Activated naive CD4-positive, alpha-beta T cell treated with anti-CD3 and anti-CD28 coated beads, Interleukin-2, amount 50 U/mL, for 24 hours (primary cell): ENCODE measurements at regions not wholly inside any gene's neighbourhood (a gene's known extent, or its start where the extent isn't known, plus 50 kb on each side); places are given as distances from the start of the nearest gene placed in this dataset.

ENCODE experiments used
- H3K27ac Mint-ChIP-seq: one replicate; pipeline ENCODE4 v1.8.0; 2021; ENCODE audit warnings: mild to moderate bottlenecking, mixed read lengths
- H3K27me3 Mint-ChIP-seq: one replicate; pipeline ENCODE4 v1.8.0; 2021; ENCODE audit warnings: mixed read lengths
- H3K36me3 Mint-ChIP-seq: one replicate; pipeline ENCODE4 v1.8.0; 2021; ENCODE audit warnings: mixed read lengths
- H3K4me1 Mint-ChIP-seq: one replicate; pipeline ENCODE4 v1.8.0; 2021; ENCODE audit warnings: mixed read lengths
- H3K4me3 Mint-ChIP-seq: one replicate; pipeline ENCODE4 v1.8.0; 2021; ENCODE audit warnings: mild to moderate bottlenecking, mixed read lengths
- H3K9me3 Mint-ChIP-seq: one replicate; pipeline ENCODE4 v1.8.0; 2021; ENCODE audit warnings: mixed read lengths

DNA sequence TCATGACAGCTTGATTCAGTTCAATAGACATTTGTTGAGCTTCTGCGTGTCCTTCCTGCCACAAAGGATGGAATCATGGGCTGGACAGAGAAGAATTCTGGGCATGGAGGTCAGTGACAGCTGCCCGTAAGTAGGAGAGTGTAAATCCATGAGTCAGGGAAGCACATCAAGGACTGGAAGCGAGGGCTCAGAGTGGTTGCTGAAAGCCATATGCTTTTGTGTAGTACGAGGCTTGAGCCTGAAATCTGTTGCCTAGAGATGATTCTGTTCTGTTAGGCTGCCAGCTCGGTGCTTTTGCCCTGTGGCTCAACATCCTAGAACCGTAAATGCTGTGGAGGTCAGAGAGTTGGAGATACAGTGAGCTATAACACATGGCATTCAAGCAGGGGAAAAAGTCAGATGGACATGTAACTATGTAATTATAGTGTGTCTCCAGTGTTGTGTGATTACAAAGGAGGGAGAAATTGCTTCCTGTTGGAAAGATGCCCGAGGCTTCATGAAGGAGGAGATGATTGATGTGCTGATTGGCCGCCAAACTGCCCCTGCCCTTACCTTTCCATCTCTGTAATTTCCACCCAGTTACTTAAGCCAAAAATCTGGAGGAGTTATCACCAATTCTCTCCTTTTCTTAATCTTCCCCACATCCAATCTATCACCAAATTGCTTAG, 92.8 kb upstream of the CACNA1E start:
- H3K27ac Mint-ChIP-seq = no peak overlapping the region
- H3K4me3 Mint-ChIP-seq = no peak overlapping the region
- peaks cover 20% of the 10 kb centered on the region for H3K4me1 Mint-ChIP-seq
- no peaks in the 10 kb centered on the region for H3K27me3 Mint-ChIP-seq
- no peaks in the 10 kb centered on the region for H3K9me3 Mint-ChIP-seq
- H3K36me3 Mint-ChIP-seq = no peaks in the 10 kb centered on the region

DNA sequence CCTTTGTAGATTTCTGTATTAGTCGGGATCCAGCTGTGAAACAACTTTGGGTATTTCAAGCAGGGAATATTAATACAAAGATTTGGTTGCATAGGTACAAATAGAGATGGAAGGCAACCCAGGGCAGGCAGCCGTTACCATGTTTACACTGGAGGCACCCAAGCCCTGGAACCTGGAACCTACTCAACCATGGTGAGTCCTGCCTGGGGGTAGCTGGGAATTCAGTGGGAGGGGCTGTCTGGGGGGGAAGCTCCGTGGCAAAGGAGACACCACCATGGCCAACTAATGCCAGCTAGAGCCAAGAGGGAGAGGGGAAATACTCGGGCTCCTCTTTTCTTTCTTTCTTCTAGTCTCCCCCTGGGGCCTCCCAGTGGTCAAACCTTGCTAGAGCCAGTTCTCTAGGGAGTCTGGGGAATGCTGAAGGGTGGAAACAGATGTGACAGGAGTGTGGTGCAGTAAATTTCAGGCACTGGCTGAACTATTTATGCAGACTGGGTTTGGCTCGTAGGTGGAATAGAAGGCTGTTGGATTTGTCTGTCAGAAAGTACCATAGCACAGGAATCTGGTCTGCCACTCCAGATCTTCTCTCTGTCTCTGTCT, 91.9 kb upstream of the CACNA1E start:
- Mint-ChIP-seq H3K9me3 (no peaks in the 10 kb centered on the region), H3K4me1 (peaks cover 20% of the 10 kb centered on the region), H3K36me3 (no peaks in the 10 kb centered on the region), H3K27me3 (no peaks in the 10 kb centered on the region), H3K4me3 (no peak overlapping the region), H3K27ac (no peak overlapping the region)

DNA sequence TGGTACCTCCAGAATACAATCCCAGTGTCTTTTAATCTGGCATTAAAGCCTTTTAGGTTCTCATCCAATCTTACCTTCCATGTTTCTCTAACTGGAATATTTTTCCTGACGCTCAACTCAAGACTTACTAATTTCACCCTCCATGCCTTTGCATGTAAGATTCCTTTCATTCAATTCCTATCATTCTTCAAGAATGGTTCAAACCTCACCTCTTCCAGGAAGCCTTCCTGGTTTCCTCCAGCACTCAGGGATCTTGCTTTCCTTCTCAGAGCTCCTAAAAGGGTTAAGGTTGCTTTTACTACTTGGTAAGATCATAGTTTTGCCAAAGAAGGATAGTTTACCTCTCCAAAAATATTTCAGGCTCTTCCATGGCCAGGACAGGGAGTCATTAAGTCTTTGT, 91.2 kb upstream of the CACNA1E start:
- H3K27me3 Mint-ChIP-seq = no peaks in the 10 kb centered on the region
- H3K27ac Mint-ChIP-seq = peak overlapping the region; percentile 37
- H3K36me3 Mint-ChIP-seq = no peaks in the 10 kb centered on the region
- H3K4me3 Mint-ChIP-seq = peak overlapping the region; percentile 6
- peaks cover 20% of the 10 kb centered on the region for H3K4me1 Mint-ChIP-seq
- H3K9me3 Mint-ChIP-seq = no peaks in the 10 kb centered on the region

DNA sequence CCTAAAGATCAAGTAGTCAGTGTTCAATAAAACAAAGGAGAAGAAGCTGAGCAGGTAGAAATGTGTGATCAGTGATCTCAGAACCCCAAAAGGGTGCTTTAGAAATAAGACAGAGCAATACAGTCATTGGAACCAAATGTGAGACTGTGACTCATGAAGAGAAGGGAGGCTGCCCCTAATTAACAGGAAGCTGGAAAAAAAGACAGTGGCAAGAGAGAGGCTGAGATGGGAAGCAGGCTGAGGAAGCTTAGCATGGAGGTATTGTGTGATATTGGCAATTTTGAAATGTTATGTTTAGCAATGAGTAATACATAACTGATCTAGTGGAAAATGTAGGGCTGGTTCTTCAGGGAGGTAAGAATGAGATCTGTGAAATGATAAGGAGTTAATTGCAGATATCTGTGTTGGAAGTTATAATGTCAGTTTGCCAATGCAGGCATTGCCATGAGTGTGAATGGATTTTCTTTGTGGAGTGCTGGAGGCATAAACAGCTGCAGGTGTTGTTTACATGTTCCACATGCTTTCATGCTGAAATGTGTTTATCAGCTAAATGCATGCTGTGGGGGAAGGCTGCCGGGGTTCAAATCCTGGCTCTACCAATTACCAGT, 90.6 kb upstream of the CACNA1E start:
- H3K27me3 Mint-ChIP-seq = no peaks in the 10 kb centered on the region
- peaks cover 20% of the 10 kb centered on the region for H3K4me1 Mint-ChIP-seq
- H3K4me3 Mint-ChIP-seq = peak overlapping the region; percentile 6
- peak overlapping the region; percentile 37 for H3K27ac Mint-ChIP-seq
- H3K9me3 Mint-ChIP-seq = no peaks in the 10 kb centered on the region
- H3K36me3 Mint-ChIP-seq = no peaks in the 10 kb centered on the region

DNA sequence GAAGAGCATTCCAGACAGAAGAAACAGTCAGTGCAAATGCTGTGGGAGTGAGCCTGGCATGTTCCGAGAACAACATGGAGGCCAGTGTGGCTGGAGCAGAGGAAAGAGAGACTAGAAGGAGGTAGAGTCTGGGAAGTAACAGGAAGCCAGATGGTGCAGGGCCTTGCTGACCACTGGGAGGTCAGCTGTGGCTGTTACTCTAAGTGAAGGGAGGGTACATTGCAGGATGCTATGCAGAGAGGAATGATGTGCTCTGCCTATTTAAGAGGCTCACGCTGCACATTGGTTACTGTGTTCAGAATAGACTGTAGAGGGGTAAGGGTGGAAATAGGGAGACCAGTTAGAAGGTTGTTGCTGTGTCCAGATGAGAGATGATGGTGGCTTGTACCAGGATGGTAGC, 88.6 kb upstream of the CACNA1E start:
- Mint-ChIP-seq H3K4me1 (peaks cover 14% of the 10 kb centered on the region), H3K36me3 (no peaks in the 10 kb centered on the region), H3K9me3 (no peaks in the 10 kb centered on the region), H3K27ac (no peak overlapping the region), H3K27me3 (no peaks in the 10 kb centered on the region), H3K4me3 (no peak overlapping the region)

DNA sequence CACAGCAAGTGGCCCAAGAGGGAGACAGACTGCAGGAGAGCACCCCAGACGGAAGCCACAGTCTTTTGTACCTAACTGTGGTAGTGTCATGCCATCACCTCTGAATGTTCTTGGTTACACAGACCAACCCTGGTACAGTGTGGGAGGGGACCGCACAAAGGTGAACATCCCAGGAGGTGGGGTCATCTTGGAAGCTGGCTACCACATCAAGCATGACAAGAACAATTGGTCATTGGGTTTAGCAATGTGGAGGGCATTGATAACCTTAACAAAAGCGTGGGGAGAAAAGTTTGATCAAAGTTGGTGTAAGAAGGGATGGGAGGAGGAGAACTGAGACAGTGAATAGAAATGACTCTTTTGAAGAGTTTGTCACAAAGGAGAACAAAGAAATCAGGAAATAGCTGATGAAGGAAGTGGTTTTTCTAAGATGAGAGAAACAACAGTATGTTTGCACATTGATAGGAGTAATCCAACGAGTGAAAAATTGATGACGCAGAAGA, 87.1 kb upstream of the CACNA1E start:
- H3K36me3 Mint-ChIP-seq = no peaks in the 10 kb centered on the region
- no peak overlapping the region for H3K4me3 Mint-ChIP-seq
- H3K4me1 Mint-ChIP-seq = peaks cover 14% of the 10 kb centered on the region
- no peaks in the 10 kb centered on the region for H3K27me3 Mint-ChIP-seq
- no peaks in the 10 kb centered on the region for H3K9me3 Mint-ChIP-seq
- H3K27ac Mint-ChIP-seq = no peak overlapping the region

DNA sequence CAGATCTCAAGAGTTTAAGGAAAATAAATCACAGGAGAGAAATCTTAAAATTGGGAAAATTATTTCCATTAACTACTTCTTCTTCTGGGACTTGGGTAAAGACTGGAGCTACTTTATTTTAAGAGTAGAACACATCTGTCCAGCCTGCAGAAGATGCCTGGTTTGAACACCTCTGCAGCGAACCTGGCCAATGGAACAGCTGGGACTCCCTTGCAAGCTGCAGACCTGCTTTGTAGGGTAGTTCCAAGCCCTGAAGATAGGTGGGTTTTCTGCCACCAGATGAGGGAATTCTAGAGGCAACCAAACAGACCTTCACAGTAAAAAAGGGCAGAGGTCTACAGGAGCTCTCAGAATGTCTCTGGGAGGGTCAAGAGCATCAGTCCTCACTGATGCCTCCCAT, 86.5 kb upstream of the CACNA1E start:
- H3K9me3 Mint-ChIP-seq = no peaks in the 10 kb centered on the region
- H3K36me3 Mint-ChIP-seq = no peaks in the 10 kb centered on the region
- peaks cover 19% of the 10 kb centered on the region for H3K4me1 Mint-ChIP-seq
- no peak overlapping the region for H3K27ac Mint-ChIP-seq
- no peaks in the 10 kb centered on the region for H3K27me3 Mint-ChIP-seq
- H3K4me3 Mint-ChIP-seq = no peak overlapping the region

DNA sequence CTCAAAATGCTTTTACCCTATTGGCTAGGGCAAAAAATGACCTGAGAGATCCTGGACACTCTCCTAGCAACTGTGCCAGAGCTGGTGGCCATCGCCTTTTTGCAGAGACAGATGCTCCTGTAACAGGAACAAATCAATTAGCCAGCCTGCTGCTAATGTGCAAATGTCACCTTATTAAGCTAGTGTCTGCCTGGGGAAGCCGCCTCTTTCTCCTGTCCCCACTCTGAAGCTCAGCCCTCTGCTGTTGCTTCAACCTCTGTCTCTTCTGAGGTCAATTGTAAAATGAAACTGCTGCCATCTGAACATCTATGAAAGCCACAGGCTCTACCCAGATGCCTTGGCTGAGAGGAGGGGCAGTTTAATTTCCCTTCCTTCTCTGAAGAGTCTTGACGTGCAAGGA, 85.5 kb upstream of the CACNA1E start:
- Mint-ChIP-seq H3K4me3 (peak overlapping the region; percentile 65), H3K9me3 (no peaks in the 10 kb centered on the region), H3K4me1 (peaks cover 27% of the 10 kb centered on the region), H3K27ac (peak overlapping the region; percentile 86), H3K27me3 (no peaks in the 10 kb centered on the region), H3K36me3 (no peaks in the 10 kb centered on the region)

DNA sequence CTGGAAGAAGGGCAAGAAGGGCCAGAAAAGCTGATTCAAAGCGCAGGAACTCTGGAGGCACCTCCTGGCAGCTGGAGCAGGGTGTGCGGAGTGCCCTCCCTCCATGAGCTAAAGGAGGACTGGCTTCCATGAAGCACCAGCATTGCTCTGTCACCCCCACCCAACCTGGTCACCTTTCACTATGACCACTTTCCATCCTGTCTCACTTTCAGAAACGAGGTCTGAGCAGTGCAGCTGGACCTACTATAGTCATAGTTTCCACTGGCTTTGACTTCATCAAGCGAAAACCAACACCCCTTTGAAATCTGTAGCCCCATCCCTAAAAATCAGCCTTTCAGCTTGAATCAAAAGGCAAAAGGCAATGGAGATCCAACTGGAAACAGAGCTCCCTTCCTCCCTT, 84.8 kb upstream of the CACNA1E start:
- Mint-ChIP-seq H3K36me3 (no peaks in the 10 kb centered on the region), H3K4me1 (peaks cover 29% of the 10 kb centered on the region), H3K27me3 (no peaks in the 10 kb centered on the region), H3K4me3 (no peak overlapping the region), H3K9me3 (no peaks in the 10 kb centered on the region), H3K27ac (no peak overlapping the region)

DNA sequence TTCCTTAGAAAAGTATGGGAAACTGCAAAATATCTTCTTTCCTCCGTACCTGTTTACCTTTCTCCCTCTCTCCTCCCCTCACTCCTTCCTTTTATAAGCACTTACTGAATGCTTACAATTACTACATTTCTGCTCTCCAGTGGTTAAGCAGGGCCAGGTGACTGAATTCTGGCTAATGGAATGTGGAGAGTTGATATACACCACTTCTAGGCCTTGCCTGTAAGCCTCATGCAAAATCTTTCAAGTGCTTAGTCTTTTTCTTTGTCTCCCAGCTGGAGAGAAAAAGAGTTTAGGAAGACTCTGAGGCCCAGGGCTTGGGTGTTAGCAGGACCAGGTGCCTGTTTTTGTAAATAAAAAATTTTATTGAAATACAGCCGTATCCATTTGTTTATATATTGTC, 77.7 kb upstream of the CACNA1E start:
- Mint-ChIP-seq H3K9me3 (no peaks in the 10 kb centered on the region), H3K27ac (no peak overlapping the region), H3K27me3 (no peaks in the 10 kb centered on the region), H3K4me1 (peaks cover 44% of the 10 kb centered on the region), H3K36me3 (no peaks in the 10 kb centered on the region), H3K4me3 (no peak overlapping the region)

DNA sequence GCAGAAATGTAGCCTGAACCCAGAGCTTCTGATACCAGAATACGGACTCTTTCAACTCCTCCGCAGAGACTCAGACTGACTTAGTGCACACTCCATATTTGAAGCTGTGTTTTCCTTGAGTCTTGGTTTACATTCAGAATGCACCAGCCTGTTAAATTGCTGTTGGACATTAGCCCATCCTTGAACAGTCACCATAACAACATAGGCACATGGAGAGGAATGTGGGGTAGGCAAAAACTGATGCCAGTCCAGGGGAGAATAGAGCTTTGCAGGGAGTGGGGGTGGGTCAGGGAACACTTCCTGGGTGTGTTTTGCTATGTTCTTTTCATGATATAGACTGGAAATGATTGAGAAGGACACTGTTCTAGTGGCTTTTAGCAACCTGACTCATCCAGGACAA, 76.3 kb upstream of the CACNA1E start:
- peaks cover 30% of the 10 kb centered on the region for H3K4me1 Mint-ChIP-seq

DNA sequence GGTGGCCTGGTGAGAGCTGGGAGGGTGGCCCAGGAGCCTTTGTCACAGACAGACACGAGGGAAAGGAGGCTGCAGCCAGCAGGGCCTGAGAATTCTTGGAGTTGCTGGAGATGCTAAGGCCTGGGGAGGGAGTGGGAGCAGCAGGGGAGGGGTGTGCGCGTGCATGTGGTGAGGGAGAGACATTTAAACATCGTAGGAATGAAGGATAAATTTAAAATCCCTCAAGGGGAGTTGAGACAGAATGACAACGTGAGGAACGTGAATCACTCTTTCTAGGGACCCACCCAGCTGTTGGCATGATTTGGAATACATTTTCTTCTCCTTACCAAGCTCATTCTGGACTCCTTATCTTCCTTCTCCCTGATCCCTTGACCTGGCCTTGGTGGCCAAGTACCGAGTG, 73.3 kb upstream of the CACNA1E start:
- H3K9me3 Mint-ChIP-seq = no peaks in the 10 kb centered on the region
- no peaks in the 10 kb centered on the region for H3K27me3 Mint-ChIP-seq
- H3K4me3 Mint-ChIP-seq = no peak overlapping the region
- peaks cover 22% of the 10 kb centered on the region for H3K4me1 Mint-ChIP-seq
- H3K36me3 Mint-ChIP-seq = no peaks in the 10 kb centered on the region
- H3K27ac Mint-ChIP-seq = no peak overlapping the region

More for the DNA sequence above, 76.3 kb upstream of the CACNA1E start:
- no peaks in the 10 kb centered on the region for H3K36me3 Mint-ChIP-seq
- H3K4me3 Mint-ChIP-seq = no peak overlapping the region
- H3K27me3 Mint-ChIP-seq = no peaks in the 10 kb centered on the region
- no peak overlapping the region for H3K27ac Mint-ChIP-seq
- no peaks in the 10 kb centered on the region for H3K9me3 Mint-ChIP-seq

DNA sequence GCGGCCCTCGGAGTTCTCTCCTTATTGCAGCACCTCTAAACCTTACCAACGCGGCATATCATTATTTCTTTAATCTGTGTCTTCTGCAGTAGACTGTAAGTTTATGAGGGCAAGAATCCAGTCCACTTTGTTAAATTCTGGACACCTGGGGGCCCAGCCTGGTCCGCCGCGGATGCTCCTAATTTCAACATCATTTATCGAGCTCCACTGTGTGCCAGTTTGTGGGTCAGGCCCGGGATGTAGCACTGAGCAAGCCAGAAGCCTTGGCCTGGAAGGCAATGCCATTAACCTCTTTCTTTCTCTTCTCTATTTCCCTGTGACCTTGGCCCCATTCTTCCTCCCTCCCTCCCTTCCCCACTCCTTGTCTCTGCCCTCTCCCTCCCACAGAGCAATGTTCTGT, 70.6 kb upstream of the CACNA1E start:
- Mint-ChIP-seq H3K36me3 (no peaks in the 10 kb centered on the region), H3K27me3 (no peaks in the 10 kb centered on the region), H3K4me3 (no peak overlapping the region), H3K4me1 (peaks cover 11% of the 10 kb centered on the region), H3K9me3 (no peaks in the 10 kb centered on the region), H3K27ac (no peak overlapping the region)

DNA sequence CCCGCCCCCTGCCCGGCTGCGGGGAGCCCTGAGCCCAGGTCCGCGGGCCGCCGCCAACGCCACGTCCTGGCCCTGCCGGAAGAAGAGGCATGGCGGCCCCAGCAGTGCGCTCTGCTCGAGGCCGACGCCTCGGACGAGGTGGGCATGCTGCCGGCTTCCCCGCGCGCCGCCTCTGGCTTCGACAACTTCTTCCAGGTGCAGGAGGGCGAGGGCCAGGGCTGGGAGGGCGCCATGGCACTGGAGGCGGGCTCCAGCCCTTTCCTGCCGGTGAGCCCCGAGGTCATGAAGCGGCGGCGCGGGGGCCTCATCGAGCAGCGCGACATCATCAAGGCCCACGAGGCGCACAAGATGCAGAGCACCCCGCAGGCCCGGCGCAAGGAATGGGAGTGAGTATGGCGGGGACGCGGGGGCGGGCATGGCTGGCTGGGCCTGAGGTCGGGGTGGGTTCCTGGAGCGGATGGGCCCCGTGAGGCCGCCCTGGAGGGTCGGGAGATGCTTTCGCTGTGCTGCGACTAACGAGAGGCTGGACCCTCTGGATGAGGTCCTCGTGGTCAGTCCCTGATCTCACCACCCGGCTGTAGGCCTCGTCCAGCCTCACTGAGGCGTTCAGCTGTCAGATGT, 70.0 kb upstream of the CACNA1E start:
- Mint-ChIP-seq H3K4me3 (no peak overlapping the region), H3K4me1 (peaks cover 5% of the 10 kb centered on the region), H3K27ac (no peak overlapping the region), H3K9me3 (no peaks in the 10 kb centered on the region), H3K36me3 (no peaks in the 10 kb centered on the region), H3K27me3 (no peaks in the 10 kb centered on the region)

DNA sequence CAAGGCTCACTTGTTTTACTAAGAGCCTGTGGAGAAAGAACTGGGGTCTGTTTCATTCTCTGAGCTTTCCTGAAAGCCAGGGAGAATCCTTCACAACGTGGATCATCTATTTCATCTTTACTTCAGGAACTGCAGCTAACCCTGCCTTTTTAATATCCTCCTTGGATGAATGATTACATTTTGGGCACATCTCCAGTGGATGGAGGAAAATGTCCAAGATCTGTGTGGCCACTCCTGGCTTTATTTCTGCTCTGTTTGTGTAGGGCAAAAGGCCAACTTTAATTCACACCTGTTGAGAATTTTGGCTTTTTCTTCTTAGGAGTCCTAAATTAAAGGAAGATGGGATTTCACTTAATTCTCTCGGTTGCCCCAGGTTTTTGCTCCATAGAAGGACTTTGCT, 69.5 kb upstream of the CACNA1E start:
- no peaks in the 10 kb centered on the region for H3K36me3 Mint-ChIP-seq
- no peak overlapping the region for H3K27ac Mint-ChIP-seq
- no peak overlapping the region for H3K4me3 Mint-ChIP-seq
- no peaks in the 10 kb centered on the region for H3K27me3 Mint-ChIP-seq
- no peaks in the 10 kb centered on the region for H3K4me1 Mint-ChIP-seq
- no peaks in the 10 kb centered on the region for H3K9me3 Mint-ChIP-seq

DNA sequence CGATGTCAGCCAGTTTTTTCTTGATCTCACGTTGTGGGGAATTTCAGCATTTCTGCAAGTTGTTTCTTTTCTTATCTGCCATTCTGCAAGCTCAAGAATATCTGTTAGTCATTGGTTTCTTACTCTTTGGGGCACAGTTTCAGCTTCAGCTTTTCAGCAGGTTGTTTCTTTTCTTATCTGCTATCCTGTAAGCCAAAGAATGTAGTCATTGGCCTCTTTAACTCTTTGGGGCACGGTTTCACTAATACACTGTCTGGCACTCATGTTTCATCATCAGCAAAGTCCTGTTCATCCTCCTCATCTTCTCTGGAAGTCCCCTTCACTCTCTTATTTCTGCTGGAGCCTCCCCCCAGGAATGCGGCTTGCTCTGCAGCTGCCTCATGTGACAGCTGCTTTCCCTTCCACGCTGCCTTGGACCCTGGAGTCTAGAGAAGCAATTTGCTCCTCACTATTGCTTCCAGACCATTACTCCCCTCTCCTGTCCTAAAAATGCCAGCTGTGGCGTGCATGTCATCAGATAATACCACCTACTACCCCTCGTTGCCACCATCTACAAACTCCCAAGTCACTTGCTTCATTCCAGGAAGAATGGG, 67.0 kb upstream of the CACNA1E start:
- Mint-ChIP-seq H3K27me3 (no peaks in the 10 kb centered on the region), H3K4me1 (no peaks in the 10 kb centered on the region), H3K27ac (no peak overlapping the region), H3K36me3 (no peaks in the 10 kb centered on the region), H3K4me3 (no peak overlapping the region), H3K9me3 (no peaks in the 10 kb centered on the region)
